B cell (primary cell): ENCODE measurements at regions not wholly inside any gene's neighbourhood (a gene's known extent, or its start where the extent isn't known, plus 50 kb on each side); places are given as distances from the start of the nearest gene placed in this dataset.

Experiments used
- ATAC-seq: fragments of 200-7000 bp; cut with Tn5 transposase; one replicate; pipeline ENCODE4 v1.10.0; 2021; ENCODE audit warnings: low read depth, mild to moderate bottlenecking, moderate number of reproducible peaks, moderate library complexity
- CTCF ChIA-PET: fragments of 350-600 bp; sonication (Branson Sonifier 250); formaldehyde crosslinking; loops from one replicate; lab custom pipeline; 2021; ENCODE audit warnings: antibody characterized with exemption, inconsistent platforms; lab: Charles Lee
- POLR2A ChIA-PET: fragments of 350-600 bp; sonication (Branson Sonifier 250); formaldehyde crosslinking; loops from one replicate; lab custom pipeline; 2021; ENCODE audit warnings: antibody characterized with exemption; lab: Charles Lee
- DNase-seq: peaks from one replicate; pipeline ENCODE4 v3.0.0; 2013
- H2AFZ ChIP-seq: 2 replicates; pipeline ENCODE4 v1.6.1; 2012; ENCODE audit warnings: mild to moderate bottlenecking, low read depth, low read length; ENCODE audit not compliant: insufficient read depth, poor library complexity, severe bottlenecking
- H3K27ac ChIP-seq, 2 donors: 1 replicate in 1 of 2; 2 replicates in 1 of 2; pipeline ENCODE4 v1.5.1; 2012 to 2013; ENCODE audit warnings: low read length in 2 of 2, mild to moderate bottlenecking in 2 of 2, moderate library complexity in 1 of 2
- H3K27me3 ChIP-seq, 4 experiments: fragments of 200-600 bp in 1 of 4; sonication (generic) in 1 of 4; replicated peaks in 1 of 4; 1 replicate in 2 of 4; 2 replicates in 2 of 4; pipeline versions ENCODE4 v1.6.1 to v1.7.0; 2013 to 2016; ENCODE audit warnings: low read length in 3 of 4, mild to moderate bottlenecking in 2 of 4, mixed read lengths in 1 of 4, moderate library complexity in 1 of 4; ENCODE audit not compliant: insufficient read depth in 4 of 4, control insufficient read depth in 3 of 4; ENCODE audit errors: control extremely low read depth in 1 of 4
- H3K36me3 ChIP-seq, 2 experiments: replicated peaks in 1 of 2; 1 replicate in 1 of 2; 2 replicates in 1 of 2; pipeline versions ENCODE4 v1.6.1 to v1.7.1; 2013; ENCODE audit warnings: low read length in 1 of 2; ENCODE audit not compliant: insufficient read depth in 2 of 2, control insufficient read depth in 1 of 2; ENCODE audit errors: control extremely low read depth in 1 of 2, extremely low read depth in 1 of 2
- H3K4me1 ChIP-seq, 2 donors: fragments of 200-600 bp in 1 of 2; sonication (generic) in 1 of 2; 1 replicate in 1 of 2; 2 replicates in 1 of 2; pipeline versions ENCODE4 v1.5.1 to v1.6.1; 2013 to 2017; ENCODE audit warnings: low read length in 2 of 2; ENCODE audit not compliant: control insufficient read depth in 2 of 2, insufficient read depth in 2 of 2
- H3K4me2 ChIP-seq: replicated peaks from 2 replicates; pipeline ENCODE3; 2012; ENCODE audit warnings: mild to moderate bottlenecking, low read depth, low read length; ENCODE audit not compliant: poor library complexity, severe bottlenecking
- H3K4me3 ChIP-seq, 5 experiments: fragments of 200-600 bp in 1 of 5; sonication (generic) in 1 of 5; 1 replicate in 3 of 5; 2 replicates in 2 of 5; pipeline versions ENCODE4 v1.5.1 to v1.7.0; 2011 to 2016; ENCODE audit warnings: low read length in 4 of 5, mild to moderate bottlenecking in 4 of 5, low read depth in 2 of 5, control low read depth in 1 of 5, moderate library complexity in 1 of 5; ENCODE audit not compliant: insufficient read depth in 1 of 5; ENCODE audit errors: control extremely low read depth in 1 of 5, extremely low read depth in 1 of 5
- H3K79me2 ChIP-seq: fragments of 200-600 bp; sonication (generic); one replicate; pipeline ENCODE4 v1.6.0; 2016; ENCODE audit warnings: low read length; ENCODE audit not compliant: control insufficient read depth, insufficient read depth
- H3K9ac ChIP-seq: fragments of 200-600 bp; sonication (generic); 2 replicates; pipeline ENCODE4 v1.6.1; 2017; ENCODE audit warnings: mild to moderate bottlenecking, low read length, moderate library complexity
- H3K9me3 ChIP-seq, 3 donors: one replicate each; pipeline versions ENCODE4 v1.6.1 to v1.7.1; 2013; ENCODE audit warnings: low read length in 2 of 3; ENCODE audit not compliant: control insufficient read depth in 2 of 3, insufficient read depth in 1 of 3; ENCODE audit errors: control extremely low read depth in 1 of 3
- H4K20me1 ChIP-seq: 2 replicates; pipeline ENCODE4 v1.6.0; 2012; ENCODE audit warnings: mild to moderate bottlenecking, low read length; ENCODE audit not compliant: insufficient read depth, control insufficient read depth, poor library complexity, severe bottlenecking
- H3K27ac Mint-ChIP-seq: one replicate; pipeline ENCODE4 v1.8.0; 2021; ENCODE audit warnings: mixed read lengths
- H3K27me3 Mint-ChIP-seq: one replicate; pipeline ENCODE4 v1.8.0; 2021; ENCODE audit warnings: mixed read lengths
- H3K4me1 Mint-ChIP-seq: one replicate; pipeline ENCODE4 v1.8.0; 2021; ENCODE audit warnings: mixed read lengths
- H3K4me3 Mint-ChIP-seq: one replicate; pipeline ENCODE4 v1.8.0; 2021; ENCODE audit warnings: mixed read lengths
- H3K9me3 Mint-ChIP-seq: one replicate; pipeline ENCODE4 v1.8.0; 2022; ENCODE audit warnings: mixed read lengths; ENCODE audit not compliant: insufficient read depth
- EZH2 ChIP-seq: IDR thresholded peaks from 2 replicates; pipeline ENCODE4 v1.6.1; 2012; ENCODE audit warnings: borderline replicate concordance, low read depth, mild to moderate bottlenecking, moderate library complexity, low read length; ENCODE audit not compliant: insufficient read depth, poor library complexity, severe bottlenecking
- WGBS: methylation state at CpG from one replicate; pipeline ENCODE4 v1.1.5; 2013; ENCODE audit warnings: missing lambda C conversion rate; ENCODE audit not compliant: insufficient coverage; 5-methylcytosine and 5-hydroxymethylcytosine counted together
- intact Hi-C: fragments of 100-400 bp; cut with micrococcal nuclease; formaldehyde crosslinking; loops from one replicate; pipeline ENCODE4 v1.10.0; 2022
- TF ChIP-seq, protein P1 (sequence below): fragments of 200-600 bp; IDR thresholded peaks from one replicate; pipeline ENCODE4 v1.8.0; 2022; ENCODE audit warnings: antibody characterized with exemption, mild to moderate bottlenecking

- H3K4me3 Mint-ChIP-seq, result no peak overlapping the region
- H3K4me1 Mint-ChIP-seq, result peaks cover 7% of the 10 kb centered on the region
- H3K27ac Mint-ChIP-seq, result no peak overlapping the region
- Histone ChIP-seq H4K20me1 (no peaks in the 10 kb centered on the region), H2AFZ (no peak overlapping the region), H3K79me2 (no peaks in the 10 kb centered on the region), H3K27ac (no peak overlapping the region), H3K4me1 (peaks cover 0 to 3% of the 10 kb centered on the region in 2 donors), H3K36me3 (no peaks in the 10 kb centered on the region), H3K9me3 (no peaks in the 10 kb centered on the region), H3K4me2 (no peak overlapping the region), H3K27me3 (no peaks in the 10 kb centered on the region), H3K9ac (no peak overlapping the region), H3K4me3 (no peak overlapping the region)
- intact Hi-C loops, result loop anchor here (10.0 kb wide), 1 partner anchor 655 kb away; no protein-coding TSS in a partner anchor
- peaks cover 2% of the 10 kb centered on the region for H3K27me3 Mint-ChIP-seq
- TF ChIP-seq, protein P1, sequence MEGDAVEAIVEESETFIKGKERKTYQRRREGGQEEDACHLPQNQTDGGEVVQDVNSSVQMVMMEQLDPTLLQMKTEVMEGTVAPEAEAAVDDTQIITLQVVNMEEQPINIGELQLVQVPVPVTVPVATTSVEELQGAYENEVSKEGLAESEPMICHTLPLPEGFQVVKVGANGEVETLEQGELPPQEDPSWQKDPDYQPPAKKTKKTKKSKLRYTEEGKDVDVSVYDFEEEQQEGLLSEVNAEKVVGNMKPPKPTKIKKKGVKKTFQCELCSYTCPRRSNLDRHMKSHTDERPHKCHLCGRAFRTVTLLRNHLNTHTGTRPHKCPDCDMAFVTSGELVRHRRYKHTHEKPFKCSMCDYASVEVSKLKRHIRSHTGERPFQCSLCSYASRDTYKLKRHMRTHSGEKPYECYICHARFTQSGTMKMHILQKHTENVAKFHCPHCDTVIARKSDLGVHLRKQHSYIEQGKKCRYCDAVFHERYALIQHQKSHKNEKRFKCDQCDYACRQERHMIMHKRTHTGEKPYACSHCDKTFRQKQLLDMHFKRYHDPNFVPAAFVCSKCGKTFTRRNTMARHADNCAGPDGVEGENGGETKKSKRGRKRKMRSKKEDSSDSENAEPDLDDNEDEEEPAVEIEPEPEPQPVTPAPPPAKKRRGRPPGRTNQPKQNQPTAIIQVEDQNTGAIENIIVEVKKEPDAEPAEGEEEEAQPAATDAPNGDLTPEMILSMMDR, result no peak
- no peak for TF ChIP-seq EZH2
- ChIA-PET POLR2A (no interaction called here), CTCF (no interaction called here)
- no peaks in the 10 kb centered on the region for H3K9me3 Mint-ChIP-seq
- ATAC-seq, result no peak
- 83% methylated on average over 1 of the region's 5 CpGs for WGBS
- no peak for DNase-seq
Observed at GRCh38 chr3:106339551-106339950, 470.7 kb upstream of the CBLB start.

DNA sequence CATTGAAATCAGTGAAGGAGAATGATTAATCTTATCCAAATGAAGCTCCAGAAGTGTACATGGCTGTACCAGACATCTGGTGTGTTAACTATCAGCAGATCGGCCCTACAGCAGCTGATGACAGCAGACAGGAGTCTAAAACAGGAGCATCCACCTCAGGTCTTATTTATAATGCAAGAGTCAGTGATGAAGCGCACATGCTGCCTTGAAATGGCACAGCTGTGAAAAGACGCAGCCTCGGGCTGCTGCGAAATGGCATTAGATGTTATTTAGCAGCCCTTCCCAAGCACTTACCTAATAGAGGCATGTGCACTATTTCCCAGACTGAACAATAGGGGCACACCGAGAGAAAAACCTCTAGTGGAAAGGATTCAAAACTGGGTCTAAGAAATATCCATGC lies 472.3 kb upstream of the CBLB start:
- TF ChIP-seq EZH2, result no peak
- TF ChIP-seq, protein P1, result no peak
- H3K4me3 Mint-ChIP-seq, result no peak overlapping the region
- H3K27me3 Mint-ChIP-seq, result peaks cover 2% of the 10 kb centered on the region
- Histone ChIP-seq H3K36me3 (no peaks in the 10 kb centered on the region), H3K79me2 (no peaks in the 10 kb centered on the region), H3K9ac (no peak overlapping the region), H3K9me3 (no peaks in the 10 kb centered on the region), H2AFZ (no peak overlapping the region), H3K4me2 (no peak overlapping the region), H3K4me3 (no peak overlapping the region), H3K27me3 (no peaks in the 10 kb centered on the region), H3K4me1 (no peaks in the 10 kb centered on the region), H3K27ac (no peak overlapping the region), H4K20me1 (no peaks in the 10 kb centered on the region)
- 100% methylated on average over 5 of the region's 6 CpGs for WGBS
- H3K4me1 Mint-ChIP-seq, result peaks cover 3% of the 10 kb centered on the region
- intact Hi-C loops, result no loop called here
- ATAC-seq, result no peak
- no peak for DNase-seq
- H3K27ac Mint-ChIP-seq, result no peak overlapping the region
- no peaks in the 10 kb centered on the region for H3K9me3 Mint-ChIP-seq
- POLR2A ChIA-PET, result no interaction called here
- CTCF ChIA-PET, result no interaction called here
